AG04449 (cell line): ENCODE measurements at regions not wholly inside any gene's neighbourhood (a gene's known extent, or its start where the extent isn't known, plus 50 kb on each side); places are given as distances from the start of the nearest gene placed in this dataset.

Experiments used
- CTCF ChIA-PET: fragments of 350-600 bp; formaldehyde crosslinking; extraction: SDS; loops from one replicate; lab custom pipeline; 2021; ENCODE audit warnings: antibody characterized with exemption; lab: Yijun Ruan, JAX
- POLR2A ChIA-PET: fragments of 400-600, 350-600 bp; formaldehyde crosslinking; extraction: SDS; loops from one replicate; lab custom pipeline; 2020; ENCODE audit warnings: antibody characterized with exemption, inconsistent platforms; lab: Yijun Ruan, JAX
- DNase-seq: peaks from one replicate; pipeline ENCODE4 v3.0.0-alpha.2; 2010; ENCODE audit warnings: low read depth, low spot score
- H3K4me3 ChIP-seq: 2 replicates; pipeline ENCODE4 v1.5.1; 2011; ENCODE audit warnings: low read depth, mild to moderate bottlenecking, control low read depth, low read length
- CTCF ChIP-seq: IDR thresholded peaks from one replicate; pipeline ENCODE4 v1.5.1; 2011; ENCODE audit warnings: mild to moderate bottlenecking, moderate library complexity, low read length, control low read depth, inconsistent platforms; ENCODE audit not compliant: insufficient read depth; ENCODE audit errors: missing control alignments

- no peak for TF ChIP-seq CTCF
- H3K4me3 ChIP-seq: no peak overlapping the region
- CTCF ChIA-PET: no interaction called here
- POLR2A ChIA-PET: no interaction called here
- DNase-seq: no peak
These were observed 312.6 kb downstream of the FGFR2 start for GRCh38 chr10:121285406-121286196.

GRCh38 chr10:121288011-121288410, 310.2 kb downstream of the FGFR2 start:
- H3K4me3 ChIP-seq: no peak overlapping the region
- no peak for TF ChIP-seq CTCF
- no peak for DNase-seq
- ChIA-PET POLR2A (no interaction called here), CTCF (no interaction called here)

GRCh38 chr10:121288864-121289661, 309.2 kb downstream of the FGFR2 start:
- no peak for TF ChIP-seq CTCF
- DNase-seq: no peak
- no peak overlapping the region for H3K4me3 ChIP-seq
- POLR2A ChIA-PET: no interaction called here
- CTCF ChIA-PET: no interaction called here

GRCh38 chr10:121289800-121290199, 308.4 kb downstream of the FGFR2 start:
- POLR2A ChIA-PET: no interaction called here
- TF ChIP-seq CTCF: no peak
- CTCF ChIA-PET: no interaction called here
- H3K4me3 ChIP-seq: no peak overlapping the region
- no peak for DNase-seq

GRCh38 chr10:121290674-121291073, 307.6 kb downstream of the FGFR2 start:
- ChIA-PET POLR2A (no interaction called here), CTCF (no interaction called here)
- DNase-seq: no peak
- no peak for TF ChIP-seq CTCF
- H3K4me3 ChIP-seq: no peak overlapping the region

- no peak for DNase-seq
- CTCF ChIA-PET: no interaction called here
- no peak for TF ChIP-seq CTCF
- H3K4me3 ChIP-seq: no peak overlapping the region
- POLR2A ChIA-PET: no interaction called here
These were observed 306.9 kb downstream of the FGFR2 start for GRCh38 chr10:121291376-121291775.
